AML-193 (cell line): ENCODE measurements at regions not wholly inside any gene's neighbourhood (a gene's known extent, or its start where the extent isn't known, plus 50 kb on each side); places are given as distances from the start of the nearest gene placed in this dataset.

Experiments
- DNase-seq, 2 experiments: peaks; one replicate each; lab custom pipeline; 2025; lab: John Stamatoyannopoulos, UW

- DNase-seq = no peak
These were observed 53.2 kb upstream of the TFEC start for GRCh38 chr7:116083796-116084195.

DNA sequence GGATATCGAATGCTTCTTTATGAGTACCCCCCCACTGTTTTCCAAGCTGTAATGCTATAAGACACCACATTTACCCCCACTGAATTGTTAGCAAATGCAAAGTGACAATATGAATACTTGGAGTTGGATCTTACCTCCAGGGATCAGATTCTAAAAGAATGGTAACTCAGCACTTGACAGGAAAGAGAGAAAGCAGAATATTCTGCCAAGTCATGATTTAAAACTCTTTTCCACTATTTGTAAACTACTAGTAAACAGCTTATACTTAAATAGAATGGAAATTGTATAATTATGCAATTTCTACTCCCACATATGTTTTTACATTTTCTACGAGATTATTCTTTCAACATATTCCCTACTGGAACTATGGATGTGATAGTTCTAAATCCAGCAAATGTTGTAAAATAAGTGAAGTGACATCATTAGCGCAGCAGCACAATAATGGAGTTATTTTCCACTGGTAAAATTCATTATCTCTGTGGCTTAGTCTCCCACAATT lies 56.0 kb upstream of the TFEC start:
- DNase-seq = no peak

DNA sequence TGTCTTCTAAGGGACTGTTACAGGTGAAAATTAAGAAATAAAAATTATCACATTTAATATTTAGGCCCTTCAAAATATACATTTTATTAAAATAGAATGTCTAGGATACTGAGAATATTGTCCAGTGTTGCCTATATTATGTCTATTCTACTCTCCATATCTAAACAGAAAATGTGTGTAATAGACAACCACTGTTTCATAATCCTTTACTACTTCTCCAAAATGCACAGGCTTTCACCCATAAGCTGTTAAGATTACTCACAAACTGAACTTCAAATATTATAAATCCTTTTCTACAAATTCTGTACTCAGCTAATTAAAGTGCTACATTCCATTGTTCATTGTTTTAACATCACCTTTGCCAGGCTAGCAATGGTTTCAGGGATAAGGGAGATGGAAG lies 56.7 kb upstream of the TFEC start:
- DNase-seq = peak; percentile 86 to 87

GRCh38 chr7:116087984-116088383 lies 57.4 kb upstream of the TFEC start:
- no peak for DNase-seq

GRCh38 chr7:116089293-116089692 lies 58.7 kb upstream of the TFEC start:
- no peak for DNase-seq

- no peak for DNase-seq
These were observed 63.1 kb upstream of the TFEC start for GRCh38 chr7:116093516-116094301.

DNA sequence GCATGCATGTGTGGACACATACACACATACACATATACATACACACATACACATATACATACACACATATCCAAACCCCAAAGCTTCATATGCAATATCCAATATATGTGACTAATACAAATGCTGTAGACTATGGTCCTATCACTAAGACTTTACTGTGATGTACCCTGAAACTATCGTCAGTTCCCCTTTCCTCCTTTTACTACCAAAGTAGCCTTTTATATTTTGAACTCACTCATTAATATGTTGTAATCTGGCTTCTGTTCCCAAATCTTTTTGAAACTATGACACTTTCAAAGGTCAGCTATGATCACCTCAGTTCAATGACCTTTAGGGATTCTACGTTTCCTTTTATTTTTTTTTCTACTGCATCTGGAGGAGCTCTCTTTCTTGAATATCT lies 64.8 kb upstream of the TFEC start:
- DNase-seq = no peak

- peak; percentile 30 to 39 for DNase-seq
These were observed 66.9 kb upstream of the TFEC start for GRCh38 chr7:116097365-116098009.

DNA sequence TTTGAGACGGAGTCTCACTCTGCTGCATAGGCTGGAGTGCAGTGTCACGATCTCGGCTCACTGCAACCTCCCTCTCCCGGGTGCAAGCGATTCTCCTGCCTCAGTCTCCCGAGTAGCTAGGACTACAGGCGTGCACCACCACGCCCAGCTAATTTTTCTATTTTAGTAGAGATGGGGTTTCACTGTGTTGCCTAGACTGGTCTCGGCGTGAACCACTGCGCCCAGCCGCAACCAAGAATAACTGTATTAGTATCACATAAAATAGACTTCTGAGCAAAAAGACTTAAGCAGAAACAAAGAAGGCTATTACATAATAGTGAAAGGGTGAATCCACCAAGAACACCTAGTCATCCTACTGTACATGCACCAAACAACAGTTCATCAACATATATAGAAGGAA lies 67.6 kb upstream of the TFEC start:
- no peak for DNase-seq

DNA sequence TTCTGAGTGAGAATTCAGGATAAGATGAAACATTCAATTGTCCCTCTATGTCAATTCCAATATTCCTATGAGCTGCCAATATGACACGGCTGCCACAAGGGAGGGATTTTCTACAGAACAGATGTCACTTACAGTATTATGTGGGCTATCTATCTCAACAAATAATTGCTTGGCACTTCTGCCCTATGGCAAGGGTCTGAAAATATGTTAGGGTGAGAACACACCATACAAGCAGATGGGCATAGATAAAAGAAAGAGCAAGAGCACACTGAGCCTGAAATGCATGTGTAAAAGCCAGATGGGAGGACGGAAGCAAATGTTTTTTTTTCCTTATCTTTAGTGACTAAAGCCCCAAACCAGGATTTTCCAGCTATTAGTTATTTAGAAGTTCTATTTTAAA lies 70.1 kb upstream of the TFEC start:
- no peak for DNase-seq

- no peak for DNase-seq
These were observed 71.1 kb upstream of the TFEC start for GRCh38 chr7:116101704-116102103.

DNA sequence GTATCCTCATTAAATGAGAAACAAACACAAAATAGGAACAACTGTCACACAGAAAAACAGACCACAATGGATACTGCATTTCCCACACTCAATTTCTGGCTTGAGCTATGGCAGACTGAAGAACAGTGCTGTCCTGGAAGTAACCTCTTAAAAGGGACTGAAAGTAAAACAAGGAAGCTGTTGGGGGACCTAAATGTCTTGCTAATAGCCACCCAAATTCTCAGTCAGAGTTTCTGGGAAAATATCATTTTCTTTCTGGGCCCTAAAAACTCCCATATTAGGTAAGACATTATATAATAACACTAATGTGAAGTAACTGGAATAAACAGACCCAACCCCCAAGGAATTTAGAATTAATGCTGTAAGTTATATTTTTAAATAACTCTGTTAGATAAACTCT lies 80.9 kb upstream of the TFEC start:
- DNase-seq = no peak

- DNase-seq = no peak
These were observed 82.7 kb upstream of the TFEC start for GRCh38 chr7:116113310-116113709.

DNA sequence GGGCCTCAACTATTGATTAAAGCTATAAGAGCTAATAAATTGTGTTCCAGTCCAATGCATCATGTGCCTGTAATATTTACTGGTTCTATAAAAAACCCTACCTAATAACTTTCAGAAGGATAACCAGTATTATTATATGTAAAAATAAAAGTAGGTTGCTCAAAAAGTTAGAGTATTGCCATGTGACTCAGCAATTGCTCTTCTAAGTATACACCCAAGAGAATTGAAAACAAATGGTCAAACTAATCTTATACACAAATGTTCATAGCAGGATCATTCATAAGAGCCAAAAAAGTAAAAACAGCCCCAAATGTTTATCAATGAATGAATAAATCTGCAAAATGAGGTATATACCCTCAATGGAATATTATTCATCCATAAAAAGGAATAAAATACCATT lies 89.5 kb upstream of the TES start:
- no peak for DNase-seq

DNA sequence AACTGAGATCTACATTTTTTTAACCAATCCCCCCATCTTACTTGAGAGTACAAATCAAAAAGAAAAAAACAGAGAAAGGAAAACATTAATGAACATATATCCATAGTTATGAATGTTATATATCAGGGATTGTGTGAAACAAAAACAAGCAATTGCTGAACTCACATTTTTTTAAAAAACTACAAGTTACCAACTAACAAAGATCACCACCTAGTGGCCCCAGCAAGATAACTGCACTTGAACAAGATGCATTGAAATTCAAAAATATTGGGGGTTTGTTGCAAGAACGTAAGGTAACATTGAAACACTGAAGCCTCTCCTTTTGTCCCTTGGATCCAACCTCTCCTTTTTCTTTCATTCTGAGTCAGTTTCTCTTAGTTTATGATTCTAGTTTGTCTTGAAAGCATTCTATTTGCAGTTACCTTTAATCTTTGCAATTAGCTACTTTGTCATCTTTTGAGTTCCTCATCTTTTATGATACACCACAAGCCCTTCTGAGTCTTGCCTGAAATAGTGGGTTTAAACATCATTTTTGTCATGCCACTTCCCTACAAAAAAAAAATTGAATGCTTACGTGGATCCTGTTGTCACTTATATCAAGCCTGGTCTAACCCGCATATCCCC lies 87.3 kb upstream of the TES start:
- DNase-seq = peak; percentile 49 to 70

- DNase-seq = no peak
These were observed 82.2 kb upstream of the TES start for GRCh38 chr7:116128139-116128538.

DNA sequence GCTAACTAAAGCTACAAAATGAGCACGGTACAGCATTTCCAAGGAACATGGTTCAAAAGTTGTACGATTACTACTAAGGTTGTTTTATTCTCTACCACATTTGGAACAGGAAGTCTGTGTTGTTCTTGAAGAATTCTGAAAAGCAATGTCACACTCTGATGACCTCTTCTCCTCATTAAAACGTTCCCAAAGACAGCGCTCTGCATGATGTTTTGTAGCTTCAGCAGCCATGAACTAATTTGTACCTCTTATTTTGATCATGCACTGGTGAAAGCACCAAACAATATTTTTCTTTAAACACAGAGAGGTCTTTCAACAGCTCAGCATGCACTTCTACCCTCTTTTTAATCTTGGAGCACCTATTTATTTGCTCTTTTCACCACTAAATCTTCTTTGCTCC lies 75.0 kb upstream of the TES start:
- DNase-seq = no peak

DNA sequence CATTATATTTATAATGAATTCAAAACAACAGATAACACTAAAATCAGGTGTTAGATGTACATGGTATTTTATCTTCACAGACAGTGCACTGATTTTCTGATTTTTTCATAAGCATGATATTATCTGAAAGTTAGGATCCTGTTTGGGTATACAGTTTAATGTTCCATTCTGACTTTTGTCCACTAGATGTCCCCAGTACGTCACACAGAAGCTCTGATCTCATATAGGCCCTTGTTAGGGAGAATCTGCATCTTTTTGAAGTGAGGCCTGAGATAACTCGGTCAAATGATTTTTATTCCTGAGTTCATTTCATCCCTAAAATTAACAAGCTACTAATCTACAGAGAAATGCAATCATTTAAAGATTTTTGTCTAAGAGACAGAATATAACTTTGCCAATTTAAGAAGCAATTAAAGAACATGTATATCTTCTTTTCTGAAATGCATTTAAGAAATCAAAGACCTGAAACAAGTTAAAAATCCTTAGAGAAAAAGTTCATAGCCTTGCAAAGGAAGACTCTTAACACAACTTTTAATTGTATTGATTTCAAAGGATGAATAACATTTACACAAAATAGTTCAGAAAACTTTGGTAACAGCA lies 72.0 kb upstream of the TES start:
- DNase-seq = peak; percentile 39 to 56

DNA sequence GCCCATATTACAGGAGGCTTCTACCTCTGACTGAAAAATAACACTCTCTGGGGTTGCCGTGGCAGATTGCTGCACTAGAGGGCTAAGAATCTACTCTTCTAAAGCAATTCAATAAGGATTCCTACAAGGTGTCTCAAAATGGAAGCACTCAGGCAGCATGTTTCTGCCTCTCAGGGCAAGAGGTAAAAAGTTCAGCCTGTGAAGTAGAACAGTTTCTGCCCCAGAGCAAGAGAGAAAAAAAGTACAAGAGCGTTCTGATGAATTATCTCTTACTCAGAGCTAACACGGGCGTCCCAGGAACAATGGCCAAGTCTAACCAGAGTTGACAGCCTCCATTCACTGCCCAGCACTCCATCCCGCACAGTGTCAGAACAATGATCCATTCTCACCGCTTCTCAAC lies 71.3 kb upstream of the TES start:
- DNase-seq = no peak

- no peak for DNase-seq
These were observed 70.5 kb upstream of the TES start for GRCh38 chr7:116139807-116140206.

DNA sequence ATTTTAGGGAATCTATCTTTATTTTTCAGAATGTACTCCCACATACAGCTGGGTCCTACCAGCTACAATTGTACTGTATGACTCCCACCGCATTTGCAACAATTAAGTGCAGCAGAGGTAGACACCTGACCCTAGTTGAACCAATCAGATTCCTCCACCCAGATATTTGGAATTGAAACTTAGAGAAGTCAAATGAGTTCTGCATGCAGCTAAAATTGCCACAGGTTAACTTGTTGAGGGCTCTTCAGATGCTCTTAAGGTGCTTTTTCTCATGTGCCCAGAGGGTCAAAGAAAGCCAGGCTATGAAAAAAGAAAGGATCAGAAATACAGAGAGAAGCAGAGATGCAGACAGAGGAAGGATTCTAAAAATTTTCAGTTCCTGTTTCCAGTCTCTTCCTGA lies 68.0 kb upstream of the TES start:
- DNase-seq = no peak

GRCh38 chr7:116142850-116143249 lies 67.5 kb upstream of the TES start:
- no peak for DNase-seq
